ENCODE measurements at regions not wholly inside any gene's neighbourhood (a gene's known extent, or its start where the extent isn't known, plus 50 kb on each side); places are given as distances from the start of the nearest gene placed in this dataset.

GRCh38 chr5:6117212-6117611 lies 261.1 kb downstream of the MED10 start:
- H3K9me2 ChIP-seq (ENCODE audit: insufficient read depth, low read length): no peaks in the 10 kb centered on the region
- H3K27me3 ChIP-seq (ENCODE audit: insufficient read depth, low read depth, low read length): no peaks in the 10 kb centered on the region
- no peaks in the 10 kb centered on the region for H3F3A ChIP-seq (ENCODE audit: insufficient read depth, low read length, poor library complexity, severe bottlenecking)
- no peak overlapping the region for H3K27ac ChIP-seq (ENCODE audit: low read length)
- no peaks in the 10 kb centered on the region for H4K20me1 ChIP-seq (ENCODE audit: insufficient read depth)
- H3K4me2 ChIP-seq (ENCODE audit: low read length): no peak overlapping the region
- H3K9me3 ChIP-seq (ENCODE audit: low read length): no peaks in the 10 kb centered on the region
- no peaks in the 10 kb centered on the region for H3K79me2 ChIP-seq (replicated peaks; ENCODE audit: insufficient read depth, low read length)
- TF ChIP-seq POLR2AphosphoS5 (IDR thresholded peaks at IDR 0.05) (no peak), EP300 (conservative IDR thresholded peaks at IDR 0.05; ENCODE audit: poor library complexity, severe bottlenecking) (no peak), CTCF (IDR thresholded peaks at IDR 0.05; ENCODE audit: poor library complexity, severe bottlenecking) (no peak)
- no peak overlapping the region for H2AFZ ChIP-seq (ENCODE audit: low read depth, low read length)
- no peak overlapping the region for H3K4me3 ChIP-seq (ENCODE audit: low read length)
- no peaks in the 10 kb centered on the region for H3K36me3 ChIP-seq (ENCODE audit: insufficient read depth, low read length)
- no peak overlapping the region for H3K9ac ChIP-seq (ENCODE audit: low read length)

- no peaks in the 10 kb centered on the region for H4K20me1 ChIP-seq (ENCODE audit: insufficient read depth)
- no peak overlapping the region for H3K27ac ChIP-seq (ENCODE audit: low read length)
- H3F3A ChIP-seq (ENCODE audit: insufficient read depth, low read length, poor library complexity, severe bottlenecking): no peaks in the 10 kb centered on the region
- no peak overlapping the region for H3K4me3 ChIP-seq (ENCODE audit: low read length)
- no peaks in the 10 kb centered on the region for H3K79me2 ChIP-seq (replicated peaks; ENCODE audit: insufficient read depth, low read length)
- H3K36me3 ChIP-seq (ENCODE audit: insufficient read depth, low read length): no peaks in the 10 kb centered on the region
- H3K9me3 ChIP-seq (ENCODE audit: low read length): no peaks in the 10 kb centered on the region
- no peaks in the 10 kb centered on the region for H3K9me2 ChIP-seq (ENCODE audit: insufficient read depth, low read length)
- H3K4me2 ChIP-seq (ENCODE audit: low read length): no peak overlapping the region
- no peaks in the 10 kb centered on the region for H3K27me3 ChIP-seq (ENCODE audit: insufficient read depth, low read depth, low read length)
- no peak overlapping the region for H2AFZ ChIP-seq (ENCODE audit: low read depth, low read length)
- H3K9ac ChIP-seq (ENCODE audit: low read length): no peak overlapping the region
- TF ChIP-seq EP300 (conservative IDR thresholded peaks at IDR 0.05; ENCODE audit: poor library complexity, severe bottlenecking): no peak
- no peak for TF ChIP-seq RAD21 (conservative IDR thresholded peaks at IDR 0.05)
- no peak for TF ChIP-seq REST (IDR thresholded peaks at IDR 0.05; ENCODE audit: borderline replicate concordance)
- TF ChIP-seq POLR2AphosphoS5 (IDR thresholded peaks at IDR 0.05): no peak
- TF ChIP-seq SMC3 (conservative IDR thresholded peaks at IDR 0.05; ENCODE audit: poor library complexity): no peak
- TF ChIP-seq MXI1 (conservative IDR thresholded peaks at IDR 0.05; ENCODE audit: poor library complexity, severe bottlenecking): no peak
- no peak for TF ChIP-seq TAF1 (IDR thresholded peaks at IDR 0.05; ENCODE audit: low read depth)
Measured at GRCh38 chr5:6115852-6116251, 262.5 kb downstream of the MED10 start.

GRCh38 chr5:6112538-6112937 lies 265.8 kb downstream of the MED10 start:
- TF ChIP-seq TAF1 (IDR thresholded peaks at IDR 0.05; ENCODE audit: low read depth) (no peak), EZH2 (IDR thresholded peaks at IDR 0.05; ENCODE audit: borderline replicate concordance, insufficient read depth, low read length, poor library complexity, severe bottlenecking) (no peak), SMC3 (conservative IDR thresholded peaks at IDR 0.05; ENCODE audit: poor library complexity) (no peak), EP300 (conservative IDR thresholded peaks at IDR 0.05; ENCODE audit: poor library complexity, severe bottlenecking) (no peak), REST (IDR thresholded peaks at IDR 0.05; ENCODE audit: borderline replicate concordance) (no peak), MXI1 (conservative IDR thresholded peaks at IDR 0.05; ENCODE audit: poor library complexity, severe bottlenecking) (no peak), RAD21 (conservative IDR thresholded peaks at IDR 0.05) (no peak), POLR2AphosphoS5 (IDR thresholded peaks at IDR 0.05) (no peak), CTCF (IDR thresholded peaks at IDR 0.05; ENCODE audit: poor library complexity, severe bottlenecking) (no peak)
- Histone ChIP-seq H3K4me2 (ENCODE audit: low read length) (no peak overlapping the region), H3K9ac (ENCODE audit: low read length) (no peak overlapping the region), H3K79me2 (replicated peaks; ENCODE audit: insufficient read depth, low read length) (no peaks in the 10 kb centered on the region), H2AFZ (ENCODE audit: low read depth, low read length) (no peak overlapping the region), H3K27me3 (ENCODE audit: insufficient read depth, low read depth, low read length) (no peaks in the 10 kb centered on the region), H3K9me3 (ENCODE audit: low read length) (no peaks in the 10 kb centered on the region), H4K20me1 (ENCODE audit: insufficient read depth) (no peaks in the 10 kb centered on the region), H3K4me3 (ENCODE audit: low read length) (no peak overlapping the region), H3K36me3 (ENCODE audit: insufficient read depth, low read length) (no peaks in the 10 kb centered on the region), H3K27ac (ENCODE audit: low read length) (no peak overlapping the region), H3F3A (ENCODE audit: insufficient read depth, low read length, poor library complexity, severe bottlenecking) (no peaks in the 10 kb centered on the region), H3K9me2 (ENCODE audit: insufficient read depth, low read length) (no peaks in the 10 kb centered on the region)

Data from neural cell (in vitro differentiated cells).